SK-N-SH (cell line): ENCODE measurements at regions not wholly inside any gene's neighbourhood (a gene's known extent, or its start where the extent isn't known, plus 50 kb on each side); places are given as distances from the start of the nearest gene placed in this dataset.

Experiments used
- CTCF ChIA-PET: fragments of 300-600, 350-600 bp; formaldehyde crosslinking; extraction: SDS; loops from one replicate; lab custom pipeline; 2021; lab: Yijun Ruan, JAX
- POLR2A ChIA-PET: fragments of 350-600 bp; sonication (Branson Sonifier 250); formaldehyde crosslinking; extraction: SDS; loops from one replicate; lab custom pipeline; 2020; ENCODE audit warnings: antibody characterized with exemption, inconsistent platforms; lab: Yijun Ruan, JAX
- DNase-seq: peaks from one replicate; pipeline ENCODE4 v3.0.0; 2012
- H2AFZ ChIP-seq: fragments of 200-600 bp; sonication (generic); 2 replicates; pipeline ENCODE4 v1.8.1; 2016; ENCODE audit warnings: antibody characterized with exemption, mild to moderate bottlenecking, low read depth
- H3F3A ChIP-seq: fragments of 200-600 bp; sonication (generic); replicated peaks from 2 replicates; pipeline ENCODE3; 2016; ENCODE audit warnings: antibody characterized with exemption, mild to moderate bottlenecking; ENCODE audit not compliant: insufficient read depth
- H3K27ac ChIP-seq, 2 experiments: fragments of 200-500 bp in 1 of 2; fragments of 200-600 bp in 1 of 2; sonication (Bioruptor generic) in 1 of 2; sonication (generic), shearing (Covaris generic) in 1 of 2; 2 replicates each; pipeline versions ENCODE4 v1.5.1 to v1.6.1; 2014 to 2016; ENCODE audit warnings: low read depth in 2 of 2, inconsistent platforms in 1 of 2, low read length in 1 of 2, mild to moderate bottlenecking in 1 of 2, mixed read lengths in 1 of 2
- H3K27me3 ChIP-seq: fragments of 200-600 bp; sonication (generic), shearing (Covaris generic); 2 replicates; pipeline ENCODE4 v1.6.1; 2016; ENCODE audit warnings: mixed run types; ENCODE audit not compliant: insufficient read depth
- H3K36me3 ChIP-seq, 2 experiments: fragments of 200-500 bp in 1 of 2; fragments of 200-600 bp in 1 of 2; sonication (Bioruptor generic) in 1 of 2; sonication (generic) in 1 of 2; replicated peaks in 1 of 2; 2 replicates each; pipeline versions ENCODE3 to v1.5.1; 2014 to 2016; ENCODE audit warnings: low read length in 1 of 2, mild to moderate bottlenecking in 1 of 2; ENCODE audit not compliant: insufficient read depth in 2 of 2, control insufficient read depth in 1 of 2
- H3K4me1 ChIP-seq, 2 experiments: fragments of 200-500 bp in 1 of 2; fragments of 200-600 bp in 1 of 2; sonication (Bioruptor generic) in 1 of 2; sonication (generic), shearing (Covaris generic) in 1 of 2; 2 replicates each; pipeline versions ENCODE4 v1.5.1 to v1.6.1; 2014 to 2016; ENCODE audit warnings: low read depth in 1 of 2, low read length in 1 of 2, mixed run types in 1 of 2; ENCODE audit not compliant: insufficient read depth in 2 of 2, control insufficient read depth in 1 of 2
- H3K4me2 ChIP-seq: fragments of 200-600 bp; sonication (generic), shearing (Covaris generic); 2 replicates; pipeline ENCODE4 v1.6.1; 2017; ENCODE audit warnings: mixed run types
- H3K4me3 ChIP-seq, 2 experiments: fragments of 200-500 bp in 1 of 2; fragments of 200-600 bp in 1 of 2; sonication (Bioruptor generic) in 1 of 2; sonication (generic), shearing (Covaris generic) in 1 of 2; 2 replicates each; pipeline versions ENCODE4 v1.5.1 to v1.8.1; 2014 to 2016; ENCODE audit warnings: low read depth in 2 of 2, inconsistent platforms in 1 of 2, low read length in 1 of 2, mild to moderate bottlenecking in 1 of 2, mixed read lengths in 1 of 2, moderate library complexity in 1 of 2
- H3K79me2 ChIP-seq: fragments of 200-600 bp; sonication (generic); 2 replicates; pipeline ENCODE4 v1.8.1; 2017; ENCODE audit warnings: mild to moderate bottlenecking; ENCODE audit not compliant: insufficient read depth
- H3K9ac ChIP-seq: fragments of 200-600 bp; sonication (generic); 2 replicates; pipeline ENCODE4 v1.6.1; 2017; ENCODE audit warnings: mixed run types
- H3K9me2 ChIP-seq: fragments of 200-600 bp; sonication (generic); 2 replicates; pipeline ENCODE4 v1.6.1; 2017; ENCODE audit warnings: mixed run types
- H3K9me3 ChIP-seq: fragments of 200-600 bp; sonication (generic); 2 replicates; pipeline ENCODE4 v1.6.1; 2017; ENCODE audit warnings: mixed run types, mild to moderate bottlenecking, moderate library complexity
- H4K20me1 ChIP-seq: fragments of 200-600 bp; sonication (generic); 2 replicates; pipeline ENCODE4 v1.6.1; 2017; ENCODE audit warnings: mild to moderate bottlenecking, mixed run types; ENCODE audit not compliant: insufficient read depth
- FOXJ3 ChIP-seq: sonication (generic); formaldehyde crosslinking; IDR thresholded peaks from 2 replicates; pipeline ENCODE4 v1.5.1; 2020; ENCODE audit warnings: mild to moderate bottlenecking, missing genetic modification reagents
- FOXM1 ChIP-seq: IDR thresholded peaks from 2 replicates; pipeline ENCODE4 v1.4.0; 2012; ENCODE audit warnings: low read depth, mild to moderate bottlenecking
- JUND ChIP-seq: IDR thresholded peaks from 2 replicates; pipeline ENCODE4 v1.4.0; 2012
- MXI1 ChIP-seq: IDR thresholded peaks from 2 replicates; pipeline ENCODE4 v1.6.1; 2012; ENCODE audit warnings: mild to moderate bottlenecking, low read depth, low read length, improper control_type of control experiment
- POLR2AphosphoS5 ChIP-seq: IDR thresholded peaks from 2 replicates; pipeline ENCODE4 v1.6.1; 2012; ENCODE audit warnings: low read depth, low read length
- RFX5 ChIP-seq: IDR thresholded peaks from 2 replicates; pipeline ENCODE4 v1.6.1; 2012; ENCODE audit warnings: mild to moderate bottlenecking, improper control_type of control experiment, low read length
- TAF1 ChIP-seq: IDR thresholded peaks from 2 replicates; pipeline ENCODE4 v1.6.1; 2012; ENCODE audit warnings: low read depth, mild to moderate bottlenecking, low read length, moderate library complexity, borderline replicate concordance
- YY1 ChIP-seq: IDR thresholded peaks from 2 replicates; pipeline ENCODE4 v1.4.0; 2012; ENCODE audit warnings: low read depth, mild to moderate bottlenecking
- WGBS: methylation state at CpG from one replicate; pipeline ENCODE4 v1.1.6; 2017; ENCODE audit warnings: low lambda C conversion rate; 5-methylcytosine and 5-hydroxymethylcytosine counted together
- TF ChIP-seq, protein P1 (sequence below): IDR thresholded peaks from 2 replicates; pipeline ENCODE4 v1.4.0; 2012; ENCODE audit warnings: low read depth, borderline replicate concordance
- TF ChIP-seq, protein P2 (sequence below): IDR thresholded peaks from 2 replicates; pipeline ENCODE4 v1.4.0; 2012; ENCODE audit warnings: low read depth

DNA sequence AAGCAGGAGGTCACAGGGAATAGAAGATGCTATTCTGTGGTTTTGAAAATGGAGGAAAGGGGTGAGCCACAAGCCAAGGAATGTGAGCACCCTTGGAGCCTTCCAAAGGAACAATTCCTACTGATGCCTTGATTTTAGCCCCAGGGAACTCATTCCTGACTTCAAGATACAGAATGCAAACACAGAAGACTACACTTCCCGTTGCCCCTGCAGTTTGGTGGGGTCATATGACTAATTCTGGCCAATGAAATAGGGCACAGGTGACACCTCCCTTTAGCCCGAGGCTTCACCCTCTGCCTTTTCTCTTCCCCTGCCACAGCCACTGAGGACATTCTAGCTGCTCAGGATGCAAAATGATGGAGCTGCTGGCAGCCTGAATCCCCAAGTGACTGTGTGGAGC lies 126.1 kb downstream of the INHBB start:
- Histone ChIP-seq H3K27ac (no peak overlapping the region), H3K9me3 (no peaks in the 10 kb centered on the region), H4K20me1 (no peaks in the 10 kb centered on the region), H3K9me2 (no peaks in the 10 kb centered on the region), H3K27me3 (peaks cover under 1% of the 10 kb centered on the region; the same call in 1 of the 2 replicates), H3K4me2 (no peak overlapping the region), H3K36me3 (no peaks in the 10 kb centered on the region), H3K79me2 (no peaks in the 10 kb centered on the region), H2AFZ (no peak overlapping the region), H3K9ac (no peak overlapping the region), H3F3A (no peaks in the 10 kb centered on the region), H3K4me3 (no peak overlapping the region), H3K4me1 (peaks cover 0 to 3% of the 10 kb centered on the region in 2 experiments; a peak in 1 of 4 replicates)
- WGBS, result 21% methylated on average over 2 of the region's 2 CpGs
- no peak for TF ChIP-seq JUND
- TF ChIP-seq YY1, result no peak
- no peak for TF ChIP-seq TAF1
- no peak for TF ChIP-seq FOXM1
- TF ChIP-seq FOXJ3 (CRISPR knock-in tag), result no peak
- TF ChIP-seq RFX5, result no peak
- POLR2A ChIA-PET, result no interaction called here
- no peak for DNase-seq
- CTCF ChIA-PET, result no interaction called here

DNA sequence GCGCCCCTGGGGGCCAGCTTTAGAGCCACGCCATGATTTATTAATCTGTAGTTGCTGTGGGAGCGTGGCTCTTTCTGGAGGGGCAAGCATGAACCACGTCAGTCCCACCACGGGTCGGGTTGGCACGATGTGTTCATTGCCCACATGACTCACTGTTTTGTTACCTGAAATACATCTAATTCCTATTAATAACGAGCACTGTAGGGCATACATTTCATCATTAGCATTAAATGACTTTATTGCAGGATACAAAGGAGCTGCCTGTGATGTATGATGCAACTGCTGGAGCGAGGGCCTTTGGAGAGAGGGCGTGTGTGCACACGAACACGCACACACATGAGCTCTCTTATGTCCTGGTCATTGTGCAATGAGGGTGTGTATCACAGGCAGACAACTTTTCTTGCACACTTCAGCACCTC lies 127.0 kb downstream of the INHBB start:
- Histone ChIP-seq H3K27me3 (peaks cover 8% of the 10 kb centered on the region; the same call in 1 of the 2 replicates), H3K9ac (no peak overlapping the region), H3K4me1 (peaks cover 0 to 3% of the 10 kb centered on the region in 2 experiments; a peak in 1 of 4 replicates), H3F3A (no peaks in the 10 kb centered on the region), H3K4me3 (no peak overlapping the region), H3K79me2 (no peaks in the 10 kb centered on the region), H4K20me1 (no peaks in the 10 kb centered on the region), H3K36me3 (no peaks in the 10 kb centered on the region), H3K4me2 (no peak overlapping the region), H3K27ac (no peak overlapping the region), H3K9me2 (no peaks in the 10 kb centered on the region), H3K9me3 (no peaks in the 10 kb centered on the region), H2AFZ (no peak overlapping the region)
- POLR2A ChIA-PET, result no interaction called here
- no peak for DNase-seq
- TF ChIP-seq, protein P1, sequence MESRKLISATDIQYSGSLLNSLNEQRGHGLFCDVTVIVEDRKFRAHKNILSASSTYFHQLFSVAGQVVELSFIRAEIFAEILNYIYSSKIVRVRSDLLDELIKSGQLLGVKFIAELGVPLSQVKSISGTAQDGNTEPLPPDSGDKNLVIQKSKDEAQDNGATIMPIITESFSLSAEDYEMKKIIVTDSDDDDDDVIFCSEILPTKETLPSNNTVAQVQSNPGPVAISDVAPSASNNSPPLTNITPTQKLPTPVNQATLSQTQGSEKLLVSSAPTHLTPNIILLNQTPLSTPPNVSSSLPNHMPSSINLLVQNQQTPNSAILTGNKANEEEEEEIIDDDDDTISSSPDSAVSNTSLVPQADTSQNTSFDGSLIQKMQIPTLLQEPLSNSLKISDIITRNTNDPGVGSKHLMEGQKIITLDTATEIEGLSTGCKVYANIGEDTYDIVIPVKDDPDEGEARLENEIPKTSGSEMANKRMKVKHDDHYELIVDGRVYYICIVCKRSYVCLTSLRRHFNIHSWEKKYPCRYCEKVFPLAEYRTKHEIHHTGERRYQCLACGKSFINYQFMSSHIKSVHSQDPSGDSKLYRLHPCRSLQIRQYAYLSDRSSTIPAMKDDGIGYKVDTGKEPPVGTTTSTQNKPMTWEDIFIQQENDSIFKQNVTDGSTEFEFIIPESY, result no peak
- TF ChIP-seq YY1, result no peak
- no peak for TF ChIP-seq MXI1
- no peak for TF ChIP-seq POLR2AphosphoS5
- TF ChIP-seq, protein P2, sequence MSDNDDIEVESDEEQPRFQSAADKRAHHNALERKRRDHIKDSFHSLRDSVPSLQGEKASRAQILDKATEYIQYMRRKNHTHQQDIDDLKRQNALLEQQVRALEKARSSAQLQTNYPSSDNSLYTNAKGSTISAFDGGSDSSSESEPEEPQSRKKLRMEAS, result no peak
- WGBS, result 61% methylated on average over 12 of the region's 12 CpGs
- CTCF ChIA-PET, result no interaction called here
